HG03442 (cell line): ENCODE measurements at regions not wholly inside any gene's neighbourhood (a gene's known extent, or its start where the extent isn't known, plus 50 kb on each side); places are given as distances from the start of the nearest gene placed in this dataset.
"Not testable (repeated sequence)": the region's sequence is repeated elsewhere in the genome, so short reads cannot be mapped to it uniquely, and the experiment has no call there.

Source experiments
- ATAC-seq: cut with Tn5 transposase; IDR thresholded peaks from one replicate; pipeline ENCODE4 v1.9.1; 2021; ENCODE audit warnings: mild to moderate bottlenecking, moderate library complexity; ENCODE audit not compliant: unreplicated experiment

DNA sequence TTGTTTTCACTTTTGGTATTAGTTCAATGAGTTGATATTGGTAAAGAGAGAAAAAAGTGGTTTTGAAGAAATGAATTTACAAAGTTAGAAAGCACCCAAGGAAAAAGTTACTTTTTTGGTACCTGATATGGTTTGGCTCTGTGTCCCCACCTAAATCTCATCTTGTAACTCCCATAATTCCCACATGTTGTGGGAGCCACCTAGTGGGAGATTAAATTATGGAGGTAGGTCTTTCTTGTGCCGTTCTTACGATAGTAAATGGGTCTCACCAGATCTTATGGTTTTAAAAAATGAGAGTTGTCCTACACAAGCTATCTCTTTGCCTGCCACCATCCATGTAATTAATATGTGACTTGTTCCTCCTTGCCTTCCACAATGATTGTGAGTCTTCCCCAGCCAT, 965.6 kb upstream of the NRXN1 start:
- ATAC-seq: no peak

DNA sequence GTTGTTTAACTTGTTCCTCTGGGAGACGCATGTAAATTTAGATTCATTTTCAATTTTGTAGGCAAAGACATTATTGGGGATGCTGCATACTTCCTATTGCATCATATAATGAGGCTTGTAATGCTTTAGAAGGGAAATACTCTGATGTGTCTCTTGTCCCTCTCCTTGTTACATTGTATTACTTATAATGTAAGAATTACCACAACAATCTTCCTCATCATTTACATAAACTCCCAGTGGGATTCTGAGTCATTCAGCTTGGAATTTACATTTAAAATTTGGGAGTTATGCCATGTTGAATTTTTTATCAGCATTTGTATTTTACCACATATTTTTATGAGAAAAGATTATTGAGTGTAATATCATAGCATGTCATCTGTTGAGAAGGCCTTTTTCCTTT, 963.4 kb upstream of the NRXN1 start:
- no peak for ATAC-seq

DNA sequence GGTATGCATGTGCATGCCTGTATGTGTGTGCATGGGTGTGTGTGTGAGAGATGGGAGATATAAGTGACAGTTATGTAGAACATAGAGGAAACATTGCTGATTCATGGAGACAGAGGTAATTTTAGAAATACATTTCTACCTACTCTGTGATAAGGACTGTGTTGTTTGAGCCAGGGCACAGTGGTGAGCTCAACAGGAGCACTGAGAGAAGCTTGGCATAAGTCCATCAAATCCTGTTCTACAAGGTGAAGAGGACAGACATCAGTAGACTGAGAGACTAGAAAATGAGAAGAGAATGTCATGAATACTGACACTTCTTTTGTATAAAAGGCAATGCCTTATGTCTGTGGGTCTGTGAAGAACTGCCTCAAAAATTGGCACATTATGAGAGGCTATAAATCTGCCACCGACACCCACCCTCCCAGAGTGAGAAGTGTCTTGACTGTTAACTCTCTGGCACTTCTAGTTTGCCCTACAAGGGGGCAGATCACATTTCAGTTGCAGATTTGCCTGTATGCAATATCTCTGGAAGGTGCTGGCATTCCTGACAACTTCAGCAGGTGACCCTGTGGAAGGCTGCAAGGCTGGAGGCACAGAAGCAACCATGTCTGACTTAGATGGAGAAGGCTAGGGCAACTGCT, 962.3 kb upstream of the NRXN1 start:
- ATAC-seq: no peak

DNA sequence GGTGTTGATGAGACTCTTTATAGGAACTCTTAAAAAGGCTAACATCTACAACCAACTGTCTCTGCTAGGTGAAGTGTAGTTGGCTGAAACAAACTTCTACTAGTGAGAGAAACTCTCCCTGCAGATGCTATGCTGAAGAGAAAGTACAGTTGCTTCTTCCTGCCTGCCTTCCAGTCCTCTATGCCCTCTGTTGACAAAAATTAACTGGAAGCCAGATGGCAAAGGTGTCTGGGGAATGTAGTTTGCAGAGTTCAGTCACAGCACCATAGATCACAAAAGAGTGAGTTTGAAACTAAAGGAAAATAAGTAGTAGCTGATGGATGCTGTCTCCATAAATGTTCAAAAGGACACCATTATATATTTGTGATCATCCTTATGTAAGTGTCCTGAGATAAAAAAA, 958.8 kb upstream of the NRXN1 start:
- no peak for ATAC-seq

DNA sequence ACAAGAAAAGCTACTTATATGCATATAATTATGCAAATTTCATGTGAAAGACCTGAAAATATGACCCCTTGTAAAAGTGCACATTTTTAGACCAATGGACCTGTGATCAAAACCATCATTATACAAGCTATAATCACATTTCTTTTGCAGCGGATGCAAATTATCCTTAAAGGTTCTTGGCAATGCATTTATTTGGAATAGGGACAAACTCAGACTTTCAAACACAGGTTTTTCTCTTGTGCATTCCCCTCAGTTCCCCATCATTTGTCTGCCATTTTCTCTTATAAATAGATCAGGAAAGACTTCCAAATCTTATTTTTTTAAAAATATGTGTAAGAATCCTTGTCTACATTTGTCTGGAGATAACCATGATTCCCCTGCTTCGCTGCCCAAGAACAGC, 954.2 kb upstream of the NRXN1 start:
- no peak for ATAC-seq

DNA sequence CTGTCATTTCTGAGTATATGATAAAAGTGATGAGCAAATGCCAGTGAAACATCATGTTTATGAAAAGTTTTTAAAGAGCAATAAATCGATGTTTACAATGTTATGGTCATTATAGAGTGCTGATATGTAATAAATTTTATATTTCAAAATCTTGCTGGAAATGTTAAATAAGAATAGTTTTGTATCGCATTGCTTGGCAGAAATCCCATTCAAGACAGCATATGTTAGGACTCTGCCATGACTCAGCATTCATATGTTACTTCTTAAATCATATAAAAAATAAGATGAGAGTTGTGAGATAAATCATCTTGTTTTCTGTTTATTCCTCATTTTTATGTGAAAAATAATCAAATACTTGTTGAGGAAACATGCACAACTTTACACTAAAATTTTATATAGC, 949.9 kb upstream of the NRXN1 start:
- ATAC-seq: no peak

DNA sequence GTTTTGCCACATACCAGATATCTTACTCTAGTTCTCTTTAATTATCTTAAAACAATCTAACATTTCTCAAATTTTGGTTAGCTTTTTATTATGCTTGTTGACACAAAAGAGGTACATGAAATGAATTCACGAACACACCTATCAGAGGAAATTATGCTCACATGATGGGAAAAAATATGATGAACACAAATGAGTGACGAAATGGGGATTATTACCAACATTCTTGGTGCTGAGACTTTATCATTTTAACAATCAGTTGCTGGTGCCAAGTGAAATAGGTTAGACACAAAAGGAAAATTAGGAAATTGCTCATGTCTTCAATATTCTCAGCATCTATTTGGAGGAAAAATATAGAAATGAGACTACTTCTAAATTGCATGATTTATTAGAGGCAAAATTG, 944.7 kb upstream of the NRXN1 start:
- ATAC-seq: no peak

DNA sequence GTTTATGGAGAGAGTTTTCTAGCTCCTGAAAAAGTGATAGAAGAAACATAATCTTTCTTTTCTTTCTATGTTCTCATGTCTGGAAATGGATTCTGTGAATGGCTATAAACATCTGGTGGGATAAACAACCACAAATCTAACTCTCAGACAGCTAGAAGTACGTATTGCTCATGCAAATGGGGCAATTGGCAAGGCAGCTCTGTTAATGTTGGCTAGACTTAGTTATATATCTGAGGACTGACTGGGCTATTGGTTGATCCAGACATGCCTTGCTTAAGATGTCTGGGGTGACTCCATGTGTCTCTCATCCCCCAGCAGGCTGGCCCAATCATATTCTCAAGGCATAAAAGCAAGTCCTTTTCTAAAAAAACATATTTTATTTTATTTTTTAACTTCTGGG, 939.2 kb upstream of the NRXN1 start:
- no peak for ATAC-seq

DNA sequence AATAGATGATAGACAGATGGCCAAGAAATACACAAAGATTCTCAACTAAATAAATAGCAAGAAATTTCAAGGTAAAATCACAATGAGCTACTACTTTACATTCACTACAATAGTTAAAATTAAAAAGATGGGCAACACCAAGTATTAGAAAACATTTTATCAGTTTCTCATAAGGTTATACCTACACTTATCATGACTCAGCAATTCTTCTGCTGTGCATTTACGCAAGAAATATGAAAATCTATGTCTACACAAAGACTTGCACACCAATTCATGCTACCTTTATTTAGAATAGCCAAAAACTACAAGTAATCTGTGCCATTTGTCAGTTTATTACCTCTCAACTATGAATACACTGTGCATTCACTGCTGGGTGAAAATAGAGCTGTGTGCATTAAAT, 937.4 kb upstream of the NRXN1 start:
- ATAC-seq: no peak

DNA sequence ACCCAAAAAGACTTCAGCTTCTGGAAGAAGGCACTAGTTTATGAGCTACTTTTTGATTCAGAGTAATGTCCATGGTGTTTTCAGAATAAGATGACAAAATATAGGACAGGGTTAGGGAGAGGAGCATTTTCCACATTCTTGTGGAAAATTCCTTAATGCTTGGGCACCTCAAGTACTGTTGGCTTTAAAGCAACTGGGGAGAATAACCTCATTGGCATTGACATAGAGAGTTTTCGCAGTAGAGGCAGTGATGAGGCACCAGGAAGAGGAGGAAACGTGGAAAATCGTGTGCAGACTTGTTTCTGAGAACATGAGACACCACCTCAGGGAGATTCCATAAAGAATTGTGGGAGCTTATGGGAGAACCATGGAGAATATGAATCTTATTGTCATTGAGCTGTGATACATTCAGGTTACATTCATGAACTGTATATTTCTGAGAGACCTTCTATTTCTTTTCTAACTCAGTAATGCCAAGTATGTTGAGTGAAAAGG, 929.0 kb upstream of the NRXN1 start:
- ATAC-seq: no peak

DNA sequence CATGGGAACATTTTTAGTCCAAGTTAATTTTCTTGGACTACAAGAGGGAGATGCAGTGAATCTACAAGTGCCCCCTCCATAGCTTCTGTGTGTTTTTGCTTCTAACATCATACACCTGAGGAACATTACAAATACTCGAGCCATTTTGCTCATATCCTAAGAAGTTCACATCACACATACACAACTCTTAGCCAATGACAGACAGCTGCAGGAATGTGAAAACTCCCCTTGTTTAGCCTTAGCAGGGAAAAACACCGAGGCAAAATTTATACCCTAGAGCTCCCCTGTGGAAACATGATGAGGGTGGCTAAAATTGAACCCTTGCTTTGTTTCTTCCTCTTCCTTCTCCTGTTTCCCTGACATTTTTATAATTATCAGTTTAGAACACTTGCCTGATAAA, 928.3 kb upstream of the NRXN1 start:
- ATAC-seq: no peak

DNA sequence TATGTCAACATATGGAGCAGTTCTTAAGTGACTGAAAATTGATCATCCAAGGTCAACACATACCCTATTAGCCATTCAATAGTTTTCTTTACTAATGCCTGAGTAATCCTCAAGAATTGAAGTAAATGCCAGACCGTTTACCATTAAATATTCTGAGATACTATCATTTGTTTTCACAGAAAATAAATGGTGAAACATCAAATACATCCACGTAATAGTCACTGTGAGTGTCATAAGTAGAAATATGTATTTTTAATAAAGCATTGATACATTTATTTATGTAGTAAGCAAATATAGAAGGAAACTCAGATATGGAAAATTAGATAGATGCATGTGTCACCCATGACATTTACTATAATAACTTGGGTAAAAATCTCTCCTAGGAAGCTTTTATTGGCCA, 927.8 kb upstream of the NRXN1 start:
- ATAC-seq: no peak

DNA sequence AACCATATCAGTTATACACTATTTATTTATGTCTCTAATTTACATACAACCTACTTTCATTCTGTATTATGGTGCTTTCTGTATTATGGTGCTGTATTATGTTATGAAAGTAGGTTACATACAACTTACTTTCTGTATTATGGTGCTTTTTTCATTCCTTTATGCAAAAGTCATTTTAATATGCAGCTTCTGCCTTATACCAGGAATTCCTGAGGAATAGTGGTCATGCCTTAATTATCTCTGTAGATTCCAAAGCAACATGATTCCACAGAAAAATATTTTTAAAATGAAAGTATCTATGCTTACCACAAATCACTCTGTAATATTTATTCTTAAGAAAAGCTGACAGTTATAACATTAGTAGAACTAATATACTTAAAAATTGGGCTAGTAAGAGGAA, 922.0 kb upstream of the NRXN1 start:
- no peak for ATAC-seq

DNA sequence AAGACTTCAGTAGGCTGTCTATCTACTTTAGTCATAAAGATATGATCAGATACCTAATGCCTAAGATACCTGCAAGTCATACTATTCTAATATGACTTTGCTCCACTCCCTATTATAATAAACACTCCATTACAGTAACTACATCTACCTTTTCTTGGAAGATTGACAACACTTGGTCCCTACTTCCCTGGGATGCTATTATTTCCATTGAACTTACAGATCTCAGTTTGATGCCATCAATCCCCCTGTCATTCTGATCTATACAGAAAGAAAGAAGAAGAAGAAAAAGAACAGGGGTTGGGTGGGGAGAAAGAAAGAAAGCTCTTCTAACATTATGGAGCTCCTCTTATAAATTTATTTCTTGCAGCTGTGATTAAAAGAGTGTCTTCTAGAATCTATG, 889.1 kb upstream of the NRXN1 start:
- ATAC-seq: no peak

DNA sequence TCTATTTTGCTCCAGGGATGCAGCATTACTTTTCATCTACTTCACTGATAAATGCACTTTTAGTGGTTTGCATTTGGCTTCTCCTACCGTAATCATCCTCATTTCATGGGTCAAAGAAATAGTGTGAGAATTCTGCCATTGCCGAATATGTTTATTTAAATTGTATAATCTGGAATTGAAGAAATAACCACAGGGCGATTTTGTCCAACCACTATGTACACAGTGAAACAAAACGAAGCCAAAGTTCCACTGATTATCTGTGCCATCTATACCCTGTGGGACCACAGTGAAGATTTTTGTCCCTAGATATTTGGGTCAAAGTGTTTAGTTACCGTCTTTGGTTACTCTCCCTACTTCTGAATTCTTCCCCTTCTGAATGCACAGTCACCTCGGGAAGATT, 888.6 kb upstream of the NRXN1 start:
- no peak for ATAC-seq

DNA sequence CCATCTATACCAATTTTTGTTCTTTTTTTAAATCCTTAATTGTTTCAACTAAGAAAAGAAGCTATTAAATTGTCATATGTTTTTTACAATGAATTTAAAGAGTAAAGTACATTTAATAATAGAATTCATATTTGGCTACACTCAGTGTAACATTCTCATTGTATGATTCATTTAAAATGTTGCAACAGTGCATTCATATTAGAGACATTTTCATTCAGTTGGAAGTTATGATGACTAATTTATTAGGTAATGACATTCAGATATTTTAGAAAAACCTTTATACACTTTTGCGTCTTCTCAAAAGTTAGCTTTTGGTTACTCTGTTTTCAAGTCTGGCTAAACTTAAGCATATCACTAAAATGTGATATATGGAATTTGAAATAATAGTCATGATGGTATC, 887.5 kb upstream of the NRXN1 start:
- no peak for ATAC-seq

DNA sequence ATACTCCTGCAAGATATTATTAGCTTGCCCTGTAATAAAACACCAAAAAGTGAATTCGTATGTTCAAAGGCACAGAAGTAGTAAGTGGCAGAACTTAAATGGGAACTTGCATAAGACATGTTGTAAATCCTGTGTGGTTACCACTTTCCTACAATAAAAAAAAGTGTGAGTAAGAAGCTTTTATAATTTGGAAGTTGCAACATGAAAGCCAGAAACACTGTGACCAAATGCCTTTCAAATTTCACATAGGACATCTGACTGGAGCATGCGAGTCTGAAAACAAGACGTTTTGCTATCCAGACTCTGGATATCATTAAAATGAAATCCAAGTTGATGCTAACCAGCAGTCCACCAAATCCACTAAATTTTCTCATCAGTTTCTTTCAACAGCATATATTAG, 886.2 kb upstream of the NRXN1 start:
- ATAC-seq: no peak

DNA sequence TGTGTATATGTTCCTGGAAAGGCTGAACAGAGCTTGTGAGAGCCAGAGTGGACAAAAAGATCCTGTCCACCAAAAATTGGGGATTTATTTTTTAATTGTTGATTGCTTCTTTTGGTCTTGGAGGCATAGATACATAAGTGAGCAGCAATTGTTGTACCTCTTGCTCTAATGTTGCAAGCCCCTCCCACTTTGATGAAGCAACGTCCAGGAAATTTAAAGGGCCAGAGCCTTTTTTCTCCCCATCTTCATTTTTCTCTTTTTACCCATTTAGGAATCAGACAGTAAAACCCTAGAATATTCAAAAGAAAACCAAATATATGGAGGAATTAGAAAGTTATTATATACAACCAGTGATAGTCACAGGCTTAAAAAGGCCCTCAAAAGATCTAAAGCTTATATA, 871.8 kb upstream of the NRXN1 start:
- ATAC-seq: no peak

DNA sequence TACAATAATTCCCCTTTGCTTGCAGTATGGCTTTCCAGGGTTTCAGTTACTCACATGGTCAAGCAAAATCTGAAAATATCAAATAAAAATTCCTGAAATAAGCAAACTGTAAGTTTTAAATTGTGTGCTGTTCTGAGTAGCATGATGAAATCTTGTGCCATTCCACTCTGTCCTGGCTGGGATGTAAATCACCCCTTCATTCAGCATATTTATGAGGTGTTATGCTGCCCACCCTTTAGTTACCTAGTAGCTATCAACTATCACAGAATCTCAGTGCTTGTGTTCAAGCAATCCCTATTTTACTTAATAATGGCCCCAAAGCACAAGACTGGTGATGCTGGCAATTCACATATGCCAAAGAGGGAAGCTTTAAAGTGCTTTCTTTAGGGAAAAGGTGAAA, 867.7 kb upstream of the NRXN1 start:
- ATAC-seq: no peak

DNA sequence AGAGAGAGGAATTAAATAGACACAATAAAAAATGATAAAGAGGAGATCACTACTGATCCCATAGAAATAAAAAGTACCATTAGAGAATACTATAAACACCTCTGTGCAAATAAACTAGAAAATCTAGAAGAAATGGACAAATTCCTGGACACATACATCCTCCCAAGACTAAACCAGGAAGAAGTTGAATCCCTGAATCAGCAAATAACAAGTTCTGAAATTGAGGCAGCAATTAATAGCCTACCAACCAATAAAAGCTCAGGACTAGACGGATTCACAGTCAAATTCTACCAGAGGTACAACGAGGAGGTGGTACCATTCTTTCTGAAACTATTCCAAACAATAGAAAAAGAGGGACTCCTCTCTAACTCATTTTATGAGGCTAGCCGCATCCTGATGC, 862.7 kb upstream of the NRXN1 start:
- not testable (repeated sequence) for ATAC-seq

DNA sequence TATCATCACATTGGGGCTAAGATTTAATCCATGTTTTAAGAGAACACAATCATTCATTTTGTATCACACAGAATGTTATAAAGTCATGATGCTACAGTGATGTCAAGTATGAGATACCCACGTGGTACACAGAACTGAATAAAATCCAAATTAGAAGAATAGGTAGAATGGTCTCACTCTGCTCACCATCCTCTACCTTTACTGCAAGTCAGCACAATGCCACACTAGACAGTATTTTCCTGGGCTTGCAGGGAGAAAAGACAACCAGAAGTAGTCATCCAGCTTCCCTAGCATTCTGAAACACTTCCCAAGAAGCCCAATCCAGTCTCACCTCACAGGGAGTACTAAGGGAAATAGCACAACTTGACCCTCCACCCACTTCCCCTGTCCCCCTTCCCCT, 856.2 kb upstream of the NRXN1 start:
- ATAC-seq: no peak

DNA sequence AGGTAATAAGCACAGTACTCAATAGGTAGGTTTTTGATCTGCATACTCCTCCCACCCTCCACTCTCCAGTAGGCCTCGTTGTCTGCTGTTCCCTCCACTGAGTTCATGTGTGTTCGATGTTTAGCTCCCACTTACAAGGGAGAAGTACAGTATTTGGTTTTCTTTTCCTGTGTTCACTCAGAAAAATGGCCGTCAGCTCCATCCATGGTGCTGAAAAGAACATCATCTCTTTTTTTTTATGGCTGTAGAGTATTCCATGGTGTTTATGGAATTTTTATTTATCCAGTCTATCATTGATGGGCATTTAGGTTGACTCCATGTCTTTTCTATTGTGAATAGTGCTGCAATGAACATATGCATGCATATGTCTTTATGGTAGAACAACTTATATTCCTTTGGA, 849.7 kb upstream of the NRXN1 start:
- no peak for ATAC-seq

DNA sequence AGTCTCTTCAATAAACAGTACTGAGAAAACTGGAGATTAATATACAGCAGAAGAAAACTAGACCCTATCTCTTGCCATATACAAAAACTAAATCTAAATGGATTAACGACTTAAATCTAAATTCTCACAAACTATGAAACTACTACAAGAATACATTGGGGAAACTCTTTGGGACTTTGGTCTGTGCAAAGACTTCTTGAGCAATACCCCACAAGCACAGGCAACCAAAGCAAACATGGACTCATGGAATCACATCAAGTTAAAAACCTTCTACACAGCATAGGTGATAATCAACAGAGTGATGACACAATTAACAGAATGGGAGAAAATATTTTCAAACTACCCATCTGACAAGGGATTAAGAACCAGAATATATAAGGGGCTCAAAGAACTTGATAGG, 848.2 kb upstream of the NRXN1 start:
- ATAC-seq: no peak

DNA sequence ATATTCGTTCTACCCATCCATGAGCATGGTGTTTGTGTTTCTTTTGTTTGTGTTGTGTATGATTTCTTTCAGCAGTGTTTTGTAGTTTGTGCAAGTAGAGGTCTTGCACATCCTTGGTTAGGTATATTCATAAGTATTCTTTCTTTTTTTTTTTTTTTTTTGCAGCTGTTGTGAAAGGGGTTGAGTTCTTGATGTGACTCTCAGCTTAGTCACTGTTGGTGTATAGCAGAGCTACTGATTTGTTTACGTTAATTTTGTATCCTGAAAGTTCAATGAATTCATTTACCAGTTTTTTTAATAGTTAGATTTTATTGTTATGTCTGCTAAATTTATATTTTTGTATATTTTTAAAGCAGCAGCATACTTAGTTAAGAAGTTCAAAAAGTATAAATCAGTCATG, 834.4 kb upstream of the NRXN1 start:
- ATAC-seq: no peak
